ENCODE measurements at regions not wholly inside any gene's neighbourhood (a gene's known extent, or its start where the extent isn't known, plus 50 kb on each side); places are given as distances from the start of the nearest gene placed in this dataset.

DNA sequence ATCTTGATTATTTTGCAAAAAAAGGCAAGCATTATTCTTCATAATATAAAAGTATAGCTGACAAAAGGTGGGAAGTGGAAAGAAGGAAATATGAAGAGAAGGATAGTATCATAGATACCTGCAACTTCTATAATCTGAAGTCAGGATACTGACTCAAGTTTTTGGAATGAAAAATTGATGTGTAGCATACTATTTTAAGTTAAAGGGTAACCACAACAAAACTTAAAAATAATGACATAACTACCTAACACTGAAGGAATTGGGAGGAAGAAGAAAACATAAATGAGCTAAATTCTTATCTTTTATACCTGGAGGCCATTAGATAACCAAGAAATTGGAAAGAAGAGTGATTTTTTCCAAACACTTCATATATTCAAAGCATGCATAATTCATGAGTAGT, 51.8 kb upstream of the TLE1 start:
- no peak for DNase-seq (ENCODE audit: low read depth, low spot score)
- no peak overlapping the region for H3K4me3 ChIP-seq (ENCODE audit: low read length)

DNA sequence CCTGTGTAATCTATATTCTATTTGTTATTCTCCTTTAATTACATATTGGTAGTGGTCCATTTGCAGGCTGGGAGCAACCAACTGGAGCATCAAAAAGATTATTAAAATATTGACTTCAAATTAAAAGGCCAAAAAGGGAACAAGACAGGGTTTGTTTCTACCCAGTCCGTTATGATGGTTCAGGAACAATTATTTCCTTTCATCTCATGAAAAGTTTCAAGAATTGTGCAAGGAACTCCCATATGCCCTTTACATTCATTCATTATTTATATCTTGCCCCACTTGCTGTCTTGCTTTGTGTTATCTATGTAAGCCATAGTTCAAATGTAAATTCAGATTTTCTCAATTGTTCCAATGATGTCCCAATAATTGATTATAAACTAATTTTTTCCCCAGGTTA, 58.7 kb upstream of the TLE1 start:
- DNase-seq (ENCODE audit: low read depth, low spot score), result no peak

DNA sequence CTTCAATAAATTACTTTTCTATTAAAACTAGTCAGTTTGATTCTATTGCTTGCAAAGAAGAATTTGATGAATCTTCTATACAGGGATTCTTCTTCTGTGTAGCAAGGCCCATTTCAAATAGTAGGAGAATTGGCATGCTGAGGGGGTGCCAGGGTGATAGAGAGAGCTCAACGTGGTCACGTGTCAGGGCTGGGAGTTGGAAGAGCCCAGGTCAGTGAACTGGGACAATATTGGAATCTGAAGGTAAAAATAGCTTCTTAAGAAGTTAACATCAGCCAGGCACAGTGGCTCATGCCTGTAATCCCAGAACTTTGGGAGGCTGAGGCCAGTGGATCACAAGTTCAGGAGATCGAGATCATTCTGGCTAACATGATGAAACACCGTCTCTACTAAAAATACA, 64.1 kb upstream of the TLE1 start:
- DNase-seq (ENCODE audit: low read depth, low spot score), result no peak
- H3K4me3 ChIP-seq (ENCODE audit: low read length), result no peak overlapping the region

More for the DNA sequence above, 58.7 kb upstream of the TLE1 start:
- H3K4me3 ChIP-seq (ENCODE audit: low read length), result no peak overlapping the region

DNA sequence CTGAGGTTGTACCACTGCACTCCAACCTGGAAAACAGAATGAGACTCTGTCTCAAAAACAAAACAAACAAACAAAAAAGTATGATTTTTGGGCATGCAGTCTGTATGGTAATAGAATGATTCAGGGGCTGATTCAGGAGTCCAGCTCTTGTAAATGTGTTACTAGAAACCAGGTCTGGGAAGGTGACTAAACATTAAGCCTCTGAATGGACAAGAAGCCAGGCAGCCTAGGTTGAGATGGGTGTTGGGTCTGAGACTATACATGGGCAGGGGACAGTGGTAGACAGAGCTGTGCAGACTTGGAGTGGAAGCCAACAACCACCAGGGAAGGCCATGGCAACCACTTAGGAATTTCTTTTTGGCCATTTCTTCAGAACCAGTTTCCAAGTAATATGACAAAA, 64.9 kb upstream of the TLE1 start:
- DNase-seq (ENCODE audit: low read depth, low spot score), result no peak
- no peak overlapping the region for H3K4me3 ChIP-seq (ENCODE audit: low read length)

DNA sequence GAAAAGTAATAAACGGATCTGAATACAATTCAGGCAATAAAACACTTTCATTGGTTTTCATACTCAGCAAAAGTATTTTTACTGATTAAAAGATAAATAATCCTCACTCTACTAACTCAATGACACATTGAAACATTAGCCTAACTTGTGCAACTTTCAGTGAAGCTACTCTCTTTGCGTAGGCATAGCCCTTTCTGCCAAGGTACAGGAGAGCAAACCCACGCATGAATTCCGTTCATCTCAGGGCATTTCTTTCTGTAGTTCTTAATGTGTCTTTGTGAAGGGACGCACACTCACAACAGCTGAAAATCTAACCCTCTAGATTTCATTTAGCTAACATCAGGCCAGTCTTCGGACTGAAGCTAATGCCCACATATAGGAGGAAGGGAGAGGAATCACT, 66.4 kb upstream of the TLE1 start:
- no peak overlapping the region for H3K4me3 ChIP-seq (ENCODE audit: low read length)
- no peak for DNase-seq (ENCODE audit: low read depth, low spot score)

DNA sequence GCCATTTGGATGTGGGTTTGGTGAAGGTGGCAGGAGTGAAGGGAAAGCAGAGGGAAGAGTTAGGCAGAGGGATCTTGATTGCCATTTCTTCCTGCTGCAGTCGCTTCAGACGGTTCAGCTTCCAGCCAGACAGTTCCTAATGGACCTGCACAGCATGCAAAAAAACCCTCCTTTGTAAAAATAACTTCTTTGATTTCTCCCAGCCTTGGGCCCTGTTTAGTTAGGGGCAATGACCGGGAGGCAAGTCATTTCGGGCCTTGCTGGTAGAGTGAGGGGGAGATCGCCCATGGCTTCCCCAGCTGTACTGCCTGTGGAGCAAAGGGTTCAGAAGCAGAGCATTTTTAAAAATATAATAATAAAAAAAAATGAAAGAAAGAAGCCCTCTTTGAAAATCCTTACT, 67.2 kb upstream of the TLE1 start:
- no peak overlapping the region for H3K4me3 ChIP-seq (ENCODE audit: low read length)
- DNase-seq (ENCODE audit: low read depth, low spot score), result no peak

DNA sequence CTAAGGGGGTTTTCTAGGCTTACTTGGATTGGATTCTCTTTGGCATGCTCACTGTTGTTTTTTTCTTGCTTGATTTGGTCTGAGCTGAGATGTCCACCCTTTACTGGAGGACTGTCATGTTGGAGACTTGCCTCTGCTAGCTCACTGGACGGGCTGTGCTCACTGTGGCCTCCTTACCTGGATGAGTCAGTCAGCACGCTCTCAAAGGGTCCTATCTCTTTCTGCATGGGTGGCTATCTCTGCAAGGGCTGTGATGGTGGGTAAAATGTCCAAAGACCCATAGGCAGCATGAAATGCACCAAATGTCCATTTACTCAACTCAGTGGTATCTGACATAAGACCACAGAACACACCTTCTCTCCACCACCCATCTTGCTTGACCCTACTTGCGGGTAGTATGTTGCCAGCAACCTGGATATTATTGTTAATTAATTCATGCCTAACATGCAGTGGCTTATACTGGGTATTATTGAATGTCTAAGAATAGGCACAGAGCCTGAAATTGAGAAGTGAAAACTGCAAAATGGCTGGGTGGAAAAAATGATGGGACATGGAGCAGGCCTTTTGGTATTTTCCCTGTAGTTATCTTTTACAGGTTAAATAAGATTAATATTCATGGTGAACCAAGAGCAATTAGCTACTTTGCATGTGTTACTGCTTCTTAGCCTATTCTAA, 68.9 kb upstream of the TLE1 start:
- H3K4me3 ChIP-seq (ENCODE audit: low read length), result no peak overlapping the region
- DNase-seq (ENCODE audit: low read depth, low spot score), result no peak

DNA sequence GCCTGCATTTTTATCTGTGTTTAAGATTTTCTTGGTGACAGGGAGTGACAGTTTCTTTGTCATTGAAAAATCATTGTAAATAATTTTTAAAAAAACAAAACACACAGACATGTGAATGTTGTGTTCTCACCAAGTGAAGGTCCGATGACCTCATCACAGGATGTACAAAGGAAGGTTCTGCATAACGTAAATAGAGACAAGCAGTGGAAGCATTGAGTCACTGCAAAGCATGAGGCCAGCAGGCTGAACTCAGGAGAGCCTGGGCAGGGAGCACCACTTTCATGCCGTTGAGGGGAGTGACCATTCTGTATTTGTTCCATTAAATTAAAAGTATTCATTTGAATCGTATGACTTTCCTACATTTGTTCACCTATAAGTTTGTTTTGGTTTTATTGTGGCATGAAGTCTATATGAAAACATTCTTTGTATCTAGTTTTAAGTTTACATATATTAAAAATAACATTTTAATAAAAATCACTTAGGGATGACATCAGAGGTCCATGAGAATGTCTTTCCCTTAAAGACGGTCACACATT, 70.4 kb upstream of the TLE1 start:
- DNase-seq (ENCODE audit: low read depth, low spot score), result no peak

DNA sequence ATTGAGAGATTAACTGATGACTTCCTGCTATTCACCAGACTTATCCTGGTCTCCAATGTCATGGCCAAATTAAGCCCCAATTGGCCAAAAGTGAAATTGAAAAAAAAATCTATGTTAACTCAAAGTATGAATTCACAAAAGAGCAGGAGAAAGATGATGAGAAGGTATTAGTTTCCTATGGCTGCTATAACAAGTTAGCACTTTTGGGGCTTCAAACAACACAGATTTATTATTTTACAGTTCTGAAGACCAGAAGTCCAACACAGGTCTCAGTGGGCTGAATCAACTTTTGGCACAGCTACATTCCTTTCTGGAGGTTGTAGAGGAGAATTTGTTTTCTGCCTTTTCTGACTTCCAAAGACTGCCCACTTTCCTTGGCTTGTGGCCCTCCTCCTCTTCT, 78.6 kb upstream of the TLE1 start:
- H3K4me3 ChIP-seq (ENCODE audit: low read length), result no peak overlapping the region

More for the DNA sequence above, 70.4 kb upstream of the TLE1 start:
- no peak overlapping the region for H3K4me3 ChIP-seq (ENCODE audit: low read length)

DNA sequence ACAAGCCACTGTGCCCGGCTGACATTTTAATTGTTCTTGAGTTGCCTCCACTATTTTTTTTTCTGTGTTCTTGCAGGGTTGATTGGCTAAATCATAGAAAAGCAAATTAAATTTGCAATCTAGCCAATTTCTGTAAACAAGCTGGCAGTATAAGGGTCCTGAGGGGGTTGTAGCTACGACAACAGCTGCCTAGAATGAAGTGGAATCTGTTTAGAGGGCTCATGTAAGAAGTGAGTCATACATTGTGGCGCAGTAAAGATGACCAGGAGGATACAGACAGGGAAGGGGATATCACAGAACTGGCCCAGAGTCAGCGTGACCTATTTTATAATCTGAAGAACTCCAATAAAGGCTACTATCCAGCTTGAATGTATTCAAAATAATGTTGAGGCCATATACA, 82.2 kb upstream of the TLE1 start:
- H3K4me3 ChIP-seq (ENCODE audit: low read length), result no peak overlapping the region
- DNase-seq (ENCODE audit: low read depth, low spot score), result no peak

More for the DNA sequence above, 78.6 kb upstream of the TLE1 start:
- DNase-seq (ENCODE audit: low read depth, low spot score), result no peak

DNA sequence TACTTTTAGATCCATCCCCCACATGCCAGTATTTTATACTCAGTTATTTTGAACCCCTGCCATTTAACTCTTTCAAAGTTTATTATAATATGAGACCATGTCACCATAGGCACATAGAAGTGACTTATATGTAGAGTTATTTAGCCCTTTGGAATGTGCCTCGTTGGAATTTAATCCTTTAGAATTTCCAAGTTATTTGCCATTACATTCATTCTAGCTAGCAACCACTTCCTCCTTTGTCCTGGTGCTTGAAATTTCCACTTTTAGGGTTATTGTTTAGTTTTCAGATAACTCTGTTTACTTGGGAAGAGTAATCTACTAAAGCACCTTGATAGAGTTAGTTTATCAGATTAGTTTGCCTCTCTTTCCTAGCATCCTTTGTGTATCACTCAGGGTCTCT, 82.8 kb upstream of the TLE1 start:
- DNase-seq (ENCODE audit: low read depth, low spot score), result no peak
- H3K4me3 ChIP-seq (ENCODE audit: low read length), result no peak overlapping the region

DNA sequence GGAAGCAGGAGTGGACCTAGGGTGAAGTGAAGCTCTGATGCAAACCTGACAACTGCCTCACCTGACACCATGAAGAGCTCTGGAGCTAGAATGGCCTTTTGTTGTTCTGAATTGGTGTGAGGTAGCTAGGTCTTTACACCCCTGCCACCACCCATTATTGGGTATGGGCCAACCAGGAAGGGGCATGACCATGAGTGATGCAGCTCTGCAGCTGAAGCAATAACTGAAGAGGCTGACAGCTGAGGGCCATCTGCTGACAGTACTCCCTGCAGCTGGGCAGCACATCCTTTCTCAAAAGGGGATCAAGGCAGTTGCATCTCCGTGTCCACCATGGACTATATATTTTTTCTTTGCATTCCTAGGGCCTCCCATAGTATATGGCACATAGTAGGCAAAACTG, 87.0 kb upstream of the TLE1 start:
- DNase-seq (ENCODE audit: low read depth, low spot score), result no peak
- no peak overlapping the region for H3K4me3 ChIP-seq (ENCODE audit: low read length)

DNA sequence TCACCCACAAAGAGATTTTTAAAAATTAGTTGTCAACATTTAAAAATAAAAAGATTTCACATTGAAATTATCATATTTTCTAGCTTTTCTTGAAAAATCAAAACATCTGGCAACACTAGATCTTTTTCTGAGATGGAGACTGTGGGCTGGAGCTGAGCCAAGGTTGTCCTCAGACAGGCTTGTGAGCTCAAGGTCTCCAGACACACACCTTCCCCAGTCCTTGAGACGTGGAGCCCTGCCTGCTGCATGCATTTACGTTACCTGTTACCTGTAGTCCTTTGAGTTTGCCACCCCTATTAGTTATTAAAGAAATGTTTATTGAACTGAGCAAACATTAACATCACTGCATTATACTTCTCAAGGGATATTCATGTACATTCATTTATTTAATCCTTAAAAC, 87.5 kb upstream of the TLE1 start:
- DNase-seq (ENCODE audit: low read depth, low spot score), result no peak

DNA sequence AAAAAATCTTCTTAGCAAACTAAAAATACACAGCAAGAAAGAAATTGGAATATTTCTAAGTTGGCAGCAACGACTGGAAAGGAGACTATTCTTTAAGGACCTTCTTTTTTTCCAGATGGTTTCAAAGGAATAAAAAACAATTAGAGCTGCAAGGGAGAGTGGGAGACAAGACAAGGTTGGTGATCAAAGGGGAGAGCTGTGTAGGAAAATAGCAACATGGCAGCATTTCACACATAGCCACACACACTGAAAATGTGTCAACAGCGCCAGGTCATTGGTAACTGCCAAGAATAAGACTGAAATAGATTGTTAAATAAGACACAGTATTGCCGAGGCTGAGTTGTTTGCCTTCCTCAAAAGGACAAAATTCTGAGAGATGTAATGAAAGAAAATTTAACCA, 88.1 kb upstream of the TLE1 start:
- DNase-seq (ENCODE audit: low read depth, low spot score), result no peak
- H3K4me3 ChIP-seq (ENCODE audit: low read length), result no peak overlapping the region

More for the DNA sequence above, 87.5 kb upstream of the TLE1 start:
- H3K4me3 ChIP-seq (ENCODE audit: low read length), result no peak overlapping the region

DNA sequence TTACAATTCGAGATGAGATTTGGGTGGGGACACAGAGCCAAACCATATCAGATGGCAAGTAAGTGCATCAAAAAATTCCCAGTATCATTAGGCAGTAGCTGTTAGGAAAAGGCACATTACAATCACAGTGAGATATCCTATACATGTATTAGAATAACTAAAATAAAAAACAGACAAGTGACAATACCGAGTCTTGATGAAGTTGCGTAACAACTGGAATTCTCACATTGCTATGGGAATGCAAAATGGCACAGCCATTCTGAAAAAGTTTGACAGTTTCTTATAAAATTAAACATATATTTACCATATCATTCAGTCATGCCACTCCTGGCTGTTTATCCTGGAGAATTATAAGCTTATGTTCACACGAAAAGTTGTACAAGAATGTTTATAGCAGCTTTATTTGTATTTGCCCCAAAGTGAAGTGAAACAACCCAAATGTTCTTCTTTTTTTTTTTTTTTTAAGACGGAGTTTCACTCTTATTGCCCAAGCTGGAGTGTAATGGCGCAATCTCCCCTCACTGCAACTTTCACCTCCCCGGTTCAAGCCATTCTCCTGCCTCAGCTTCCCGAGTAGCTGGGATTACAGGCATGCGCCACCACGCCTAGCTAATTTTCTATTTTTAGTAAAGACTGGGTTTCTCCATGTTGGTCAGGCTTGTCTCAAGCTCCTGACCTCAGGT, 93.1 kb upstream of the TLE1 start:
- no peak for DNase-seq (ENCODE audit: low read depth, low spot score)
- H3K4me3 ChIP-seq (ENCODE audit: low read length), result no peak overlapping the region

DNA sequence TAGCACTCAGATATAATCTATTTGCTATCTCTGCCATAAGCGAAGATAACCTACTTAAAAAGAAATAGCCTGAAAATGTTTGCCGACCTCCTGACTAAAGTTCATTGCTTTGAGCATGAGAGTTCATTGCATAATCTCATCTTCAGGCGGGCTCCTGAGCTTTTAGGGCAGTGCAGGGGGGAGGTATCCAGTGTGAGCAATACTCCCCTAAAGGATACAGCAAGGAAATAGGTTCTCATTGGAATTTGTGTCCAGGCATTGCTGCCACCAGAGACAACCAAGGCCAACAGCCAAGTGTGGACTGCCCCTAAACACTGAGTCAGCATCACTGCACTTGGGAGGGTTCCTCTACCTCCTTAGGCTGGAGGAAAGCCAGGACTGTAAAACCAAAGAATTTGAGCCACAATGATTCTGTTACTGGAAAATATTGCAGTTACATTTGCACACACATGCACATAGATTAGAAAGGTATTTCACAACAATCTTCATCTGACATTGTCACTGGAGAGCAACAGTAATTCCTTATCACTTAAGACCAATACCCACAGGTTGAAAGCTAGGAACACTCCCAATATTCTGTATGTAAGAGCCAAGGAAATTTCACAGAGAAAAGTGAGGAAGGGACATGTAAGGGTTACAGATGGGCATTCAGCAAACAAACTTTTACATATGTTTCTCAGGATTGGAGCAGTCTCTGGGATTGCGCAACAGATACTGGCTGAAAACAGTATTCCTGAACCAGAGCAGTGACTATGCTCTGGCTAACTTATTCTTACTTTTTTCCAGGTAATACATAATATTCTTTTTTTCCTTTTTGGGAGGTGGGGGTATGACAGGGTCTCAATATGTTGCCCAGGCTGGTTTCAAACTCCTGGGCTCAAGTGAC, 98.6 kb upstream of the TLE1 start:
- DNase-seq (ENCODE audit: low read depth, low spot score), result no peak

DNA sequence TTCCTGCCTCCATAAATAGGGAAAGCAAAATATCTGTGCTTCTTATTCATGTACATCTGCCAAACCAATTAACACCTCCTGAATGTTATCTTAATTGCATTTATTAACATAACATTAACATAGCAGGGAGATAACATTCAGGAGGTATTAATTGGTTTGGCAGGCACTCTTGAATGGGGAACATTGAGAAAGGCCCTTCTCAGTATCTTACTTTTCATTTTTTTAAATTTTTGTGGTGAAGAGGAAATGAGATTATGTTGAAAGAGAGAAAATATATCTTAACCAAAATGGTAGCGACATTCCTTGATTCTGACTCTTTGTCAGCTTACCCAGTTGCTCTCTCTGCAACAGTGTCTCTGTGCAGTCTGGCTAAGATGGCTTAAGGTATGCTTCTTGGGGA, 100.4 kb upstream of the TLE1 start:
- no peak overlapping the region for H3K4me3 ChIP-seq (ENCODE audit: low read length)
- DNase-seq (ENCODE audit: low read depth, low spot score), result no peak

More for the DNA sequence above, 98.6 kb upstream of the TLE1 start:
- no peak overlapping the region for H3K4me3 ChIP-seq (ENCODE audit: low read length)

DNA sequence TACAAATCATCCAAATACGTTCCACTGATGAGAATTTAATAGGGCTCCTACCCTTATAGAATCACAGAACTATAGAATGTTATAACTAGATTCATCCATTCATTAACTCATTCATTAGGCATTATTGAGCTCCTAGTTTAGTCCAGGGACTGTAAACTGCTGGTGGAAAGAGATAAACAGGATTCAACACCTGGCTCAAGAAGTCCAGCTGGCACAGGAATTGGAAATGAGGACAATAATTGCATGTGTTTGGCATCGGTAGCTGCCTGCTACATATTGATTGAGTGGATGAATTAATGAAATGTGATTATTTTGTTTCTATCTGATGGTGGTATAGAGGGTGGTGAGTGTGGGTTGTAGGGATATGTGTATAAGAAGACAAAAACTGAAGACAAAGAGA, 100.8 kb upstream of the TLE1 start:
- DNase-seq (ENCODE audit: low read depth, low spot score), result no peak
- H3K4me3 ChIP-seq (ENCODE audit: low read length), result no peak overlapping the region

DNA sequence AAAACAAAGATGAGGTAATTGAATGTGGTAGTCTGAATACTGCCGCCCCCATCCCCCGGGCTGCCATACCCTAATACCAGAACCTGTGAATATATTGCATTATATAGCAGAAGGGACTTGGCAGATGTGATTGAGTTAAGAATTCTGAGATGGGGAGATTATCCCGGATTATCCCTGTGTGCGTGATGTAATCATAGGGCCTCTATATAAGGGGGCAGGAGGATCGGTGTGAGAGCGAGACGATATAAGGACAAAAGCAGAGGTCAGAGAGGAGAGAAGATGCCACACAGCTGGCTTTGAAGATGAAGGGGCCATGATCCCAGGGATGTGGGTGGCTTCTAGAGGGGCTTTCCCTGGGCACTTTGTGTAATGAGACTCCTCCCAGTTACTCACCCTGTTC, 101.7 kb upstream of the TLE1 start:
- no peak for DNase-seq (ENCODE audit: low read depth, low spot score)
- no peak overlapping the region for H3K4me3 ChIP-seq (ENCODE audit: low read length)

DNA sequence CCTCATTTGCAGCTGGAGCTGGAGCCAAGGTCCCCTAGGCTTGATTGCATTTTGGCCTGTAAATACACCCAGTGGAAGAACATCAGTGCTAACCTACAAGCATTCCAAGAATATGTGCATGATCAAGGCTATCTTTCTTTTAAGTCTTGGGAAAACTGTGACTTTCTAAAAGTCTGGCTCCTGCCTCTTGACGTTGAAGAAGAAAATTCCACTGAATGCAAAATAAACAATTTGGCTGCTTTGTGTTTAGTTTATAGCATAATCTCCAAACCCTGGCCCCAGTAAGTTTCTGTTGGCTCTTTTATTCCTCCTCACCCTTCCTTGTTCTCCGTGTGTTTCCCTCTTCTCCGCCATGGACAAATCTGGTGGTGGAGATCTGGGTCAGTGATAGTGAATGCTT, 109.3 kb upstream of the TLE1 start:
- no peak overlapping the region for H3K4me3 ChIP-seq (ENCODE audit: low read length)
- no peak for DNase-seq (ENCODE audit: low read depth, low spot score)
